H1 (cell line): ENCODE measurements at regions not wholly inside any gene's neighbourhood (a gene's known extent, or its start where the extent isn't known, plus 50 kb on each side); places are given as distances from the start of the nearest gene placed in this dataset.

Experiments used
- CTCF ChIA-PET: fragments of 300-600 bp; sonication (Branson Sonifier 250); formaldehyde crosslinking; loops from one replicate; lab custom pipeline; 2021; ENCODE audit not compliant: partially characterized antibody; lab: Charles Lee
- POLR2A ChIA-PET: fragments of 300-600 bp; sonication (Branson Sonifier 250); formaldehyde crosslinking; loops from one replicate; lab custom pipeline; 2021; ENCODE audit warnings: inconsistent platforms; ENCODE audit not compliant: partially characterized antibody; lab: Charles Lee
- DNase-seq, 2 experiments: peaks; one replicate each; pipeline versions ENCODE4 v3.0.0 to v3.0.0-alpha.2; 2010 to 2022; ENCODE audit warnings: low spot score in 2 of 2, low read depth in 1 of 2, mixed read lengths in 1 of 2
- FAIRE-seq: peaks from 2 replicates; lab custom pipeline; 2011; peaks lifted over from hg19 to GRCh38; lab: Jason Lieb, UNC
- H2AFZ ChIP-seq: 2 replicates; pipeline ENCODE4 v1.8.1; 2012; ENCODE audit warnings: low read length, inconsistent platforms
- H2AK5ac ChIP-seq: 2 replicates; pipeline ENCODE4 v1.6.1; 2013; ENCODE audit warnings: low read depth, low read length
- H2BK120ac ChIP-seq: replicated peaks from 2 replicates; pipeline ENCODE3; 2013; ENCODE audit warnings: low read depth, low read length, inconsistent platforms
- H2BK12ac ChIP-seq: 2 replicates; pipeline ENCODE4 v1.6.1; 2013; ENCODE audit warnings: low read depth, low read length
- H2BK15ac ChIP-seq: 2 replicates; pipeline ENCODE4 v1.6.1; 2013; ENCODE audit warnings: low read length
- H2BK20ac ChIP-seq: 2 replicates; pipeline ENCODE4 v1.6.1; 2013; ENCODE audit warnings: low read length
- H2BK5ac ChIP-seq: 2 replicates; pipeline ENCODE4 v1.6.1; 2013; ENCODE audit warnings: low read depth, low read length
- H3K14ac ChIP-seq: 2 replicates; pipeline ENCODE4 v1.6.1; 2013; ENCODE audit warnings: inconsistent platforms; ENCODE audit not compliant: insufficient read length
- H3K18ac ChIP-seq: 2 replicates; pipeline ENCODE4 v1.6.1; 2013; ENCODE audit warnings: low read length; ENCODE audit errors: extremely low read depth
- H3K23ac ChIP-seq: 2 replicates; pipeline ENCODE4 v1.6.1; 2013; ENCODE audit warnings: inconsistent platforms; ENCODE audit not compliant: insufficient read length
- H3K23me2 ChIP-seq: 2 replicates; pipeline ENCODE4 v1.6.1; 2013; ENCODE audit warnings: low read depth, low read length
- H3K27ac ChIP-seq: 2 replicates; pipeline ENCODE4 v1.6.1; 2011; ENCODE audit warnings: low read depth, low read length, inconsistent platforms
- H3K27me3 ChIP-seq, 4 experiments: replicated peaks in 1 of 4; 1 replicate in 1 of 4; 2 replicates in 3 of 4; pipeline versions ENCODE4 v1.6.1 to v1.8.1; 2011 to 2013; ENCODE audit warnings: low read length in 3 of 4, mild to moderate bottlenecking in 3 of 4, inconsistent platforms in 2 of 4, mixed read lengths in 2 of 4, moderate library complexity in 1 of 4; ENCODE audit not compliant: control insufficient read depth in 3 of 4, insufficient read depth in 3 of 4; ENCODE audit errors: extremely low read depth in 1 of 4
- H3K36me3 ChIP-seq, 4 experiments: 2 replicates each; pipeline versions ENCODE4 v1.6.1 to v1.8.1; 2011 to 2013; ENCODE audit warnings: mild to moderate bottlenecking in 4 of 4, low read length in 3 of 4, moderate library complexity in 2 of 4, control low read depth in 1 of 4, inconsistent platforms in 1 of 4; ENCODE audit not compliant: insufficient read depth in 4 of 4, control insufficient read depth in 2 of 4
- H3K4ac ChIP-seq: replicated peaks from 2 replicates; pipeline ENCODE3; 2013; ENCODE audit warnings: low read length, low read depth, mixed read lengths, inconsistent platforms; ENCODE audit not compliant: insufficient read length
- H3K4me1 ChIP-seq, 4 experiments: replicated peaks in 1 of 4; 1 replicate in 1 of 4; 2 replicates in 3 of 4; pipeline versions ENCODE4 v1.6.1 to v1.8.1; 2011 to 2013; ENCODE audit warnings: low read length in 3 of 4, inconsistent platforms in 2 of 4, mixed read lengths in 1 of 4; ENCODE audit not compliant: insufficient read depth in 4 of 4, control insufficient read depth in 3 of 4
- H3K4me2 ChIP-seq, 2 experiments: 2 replicates each; pipeline versions ENCODE4 v1.6.1 to v1.8.1; 2011 to 2013; ENCODE audit warnings: low read depth in 2 of 2, low read length in 2 of 2, control low read depth in 1 of 2, inconsistent platforms in 1 of 2, mild to moderate bottlenecking in 1 of 2; ENCODE audit not compliant: insufficient read depth in 1 of 2
- H3K4me3 ChIP-seq, 4 experiments: fragments of 200-600, 300-600 bp in 1 of 4; sonication (generic), shearing (Covaris generic), sonication (Bioruptor Twin) in 1 of 4; 2 replicates each; pipeline versions ENCODE4 v1.5.1 to v1.8.1; 2011 to 2016; ENCODE audit warnings: low read length in 4 of 4, low read depth in 3 of 4, control low read depth in 2 of 4, inconsistent platforms in 2 of 4, mild to moderate bottlenecking in 2 of 4, mixed read lengths in 1 of 4, moderate library complexity in 1 of 4; ENCODE audit not compliant: insufficient read depth in 2 of 4; ENCODE audit errors: extremely low read depth in 1 of 4
- H3K56ac ChIP-seq: replicated peaks from 2 replicates; pipeline ENCODE3; 2013; ENCODE audit warnings: low read depth, mild to moderate bottlenecking, mixed read lengths, low read length, inconsistent platforms; ENCODE audit not compliant: insufficient read length
- H3K79me1 ChIP-seq: 2 replicates; pipeline ENCODE4 v1.6.1; 2013; ENCODE audit warnings: low read depth, low read length, control low read depth
- H3K79me2 ChIP-seq, 2 experiments: 2 replicates each; pipeline versions ENCODE4 v1.6.1 to v1.8.1; 2012 to 2013; ENCODE audit warnings: low read length in 2 of 2, mild to moderate bottlenecking in 2 of 2, inconsistent platforms in 1 of 2; ENCODE audit not compliant: insufficient read depth in 2 of 2, control insufficient read depth in 1 of 2
- H3K9ac ChIP-seq, 4 experiments: replicated peaks in 1 of 4; 1 replicate in 1 of 4; 2 replicates in 3 of 4; pipeline versions ENCODE4 v1.6.1 to v1.8.1; 2011 to 2013; ENCODE audit warnings: low read depth in 3 of 4, low read length in 3 of 4, control low read depth in 2 of 4, mild to moderate bottlenecking in 2 of 4, moderate library complexity in 2 of 4, inconsistent platforms in 1 of 4; ENCODE audit errors: extremely low read depth in 1 of 4
- H3K9me3 ChIP-seq, 2 experiments: 2 replicates each; pipeline versions ENCODE4 v1.6.1 to v1.8.1; 2012 to 2013; ENCODE audit warnings: mild to moderate bottlenecking in 2 of 2, moderate library complexity in 2 of 2, control low read depth in 1 of 2, inconsistent platforms in 1 of 2, low read depth in 1 of 2, low read length in 1 of 2, mixed read lengths in 1 of 2; ENCODE audit not compliant: insufficient read depth in 2 of 2
- H4K20me1 ChIP-seq, 2 experiments: replicated peaks in 1 of 2; 2 replicates each; pipeline versions ENCODE3 to v1.8.1; 2011 to 2013; ENCODE audit warnings: inconsistent platforms in 2 of 2, low read length in 2 of 2, mild to moderate bottlenecking in 1 of 2; ENCODE audit not compliant: insufficient read depth in 2 of 2, control insufficient read depth in 1 of 2
- H4K5ac ChIP-seq: 2 replicates; pipeline ENCODE4 v1.6.1; 2013; ENCODE audit warnings: low read length, low read depth, mixed read lengths, inconsistent platforms; ENCODE audit not compliant: insufficient read length
- H4K8ac ChIP-seq: 2 replicates; pipeline ENCODE4 v1.8.0; 2013; ENCODE audit warnings: mild to moderate bottlenecking, moderate library complexity, low read length, inconsistent platforms; ENCODE audit not compliant: insufficient read depth; ENCODE audit errors: extremely low read depth
- H4K91ac ChIP-seq: replicated peaks from 2 replicates; pipeline ENCODE3; 2013; ENCODE audit warnings: low read length, mixed read lengths, inconsistent platforms; ENCODE audit not compliant: insufficient read length
- CREB1 ChIP-seq: IDR thresholded peaks from 2 replicates; pipeline ENCODE4 v1.6.1; 2012; ENCODE audit warnings: inconsistent platforms
- CTBP2 ChIP-seq: IDR thresholded peaks from 2 replicates; pipeline ENCODE4 v1.7.0; 2011; ENCODE audit warnings: borderline replicate concordance, mild to moderate bottlenecking, moderate library complexity, mixed read lengths, low read length; ENCODE audit not compliant: insufficient read depth, insufficient read length
- EGR1 ChIP-seq: IDR thresholded peaks from 2 replicates; pipeline ENCODE4 v1.6.1; 2011; ENCODE audit warnings: low read depth, low read length, borderline replicate concordance
- EZH2 ChIP-seq: fragments of 200-600 bp; sonication (generic); IDR thresholded peaks from 2 replicates; pipeline ENCODE4 v1.7.1; 2012; ENCODE audit warnings: low read depth, mild to moderate bottlenecking, moderate library complexity, low read length, inconsistent platforms; ENCODE audit not compliant: severe bottlenecking
- HDAC2 ChIP-seq, 2 experiments: fragments of 300-600 bp in 1 of 2; sonication (generic) in 1 of 2; IDR thresholded peaks; 2 replicates each; pipeline ENCODE4 v1.6.1; 2011 to 2012; ENCODE audit warnings: low read depth in 2 of 2, low read length in 2 of 2, mild to moderate bottlenecking in 2 of 2, moderate library complexity in 2 of 2, borderline replicate concordance in 1 of 2, inconsistent platforms in 1 of 2
- JUND ChIP-seq: IDR thresholded peaks from 2 replicates; pipeline ENCODE4 v1.6.1; 2011; ENCODE audit warnings: mild to moderate bottlenecking, improper control_type of control experiment, low read length
- KDM4A ChIP-seq: IDR thresholded peaks from one replicate; pipeline ENCODE4 v1.7.1; 2012; ENCODE audit warnings: low read depth, mild to moderate bottlenecking, moderate library complexity, low read length, inconsistent platforms; ENCODE audit not compliant: severe bottlenecking
- NRF1 ChIP-seq: IDR thresholded peaks from 2 replicates; pipeline ENCODE4 v1.6.1; 2011; ENCODE audit warnings: mild to moderate bottlenecking, low read depth, low read length, improper control_type of control experiment
- POU5F1 ChIP-seq: IDR thresholded peaks from 2 replicates; pipeline ENCODE4 v1.6.1; 2011; ENCODE audit warnings: low read depth, mild to moderate bottlenecking, low read length, moderate library complexity
- RAD21 ChIP-seq, 2 experiments: IDR thresholded peaks in 1 of 2; conservative IDR thresholded peaks in 1 of 2; 2 replicates each; pipeline ENCODE4 v1.6.1; 2011; ENCODE audit warnings: low read depth in 2 of 2, low read length in 2 of 2, improper control_type of control experiment in 1 of 2, inconsistent platforms in 1 of 2, mild to moderate bottlenecking in 1 of 2, moderate library complexity in 1 of 2
- RBBP5 ChIP-seq: IDR thresholded peaks from 2 replicates; pipeline ENCODE4 v1.7.1; 2012; ENCODE audit warnings: low read depth, mild to moderate bottlenecking, inconsistent platforms, low read length, moderate library complexity, borderline replicate concordance
- TBP ChIP-seq: IDR thresholded peaks from 2 replicates; pipeline ENCODE4 v1.6.1; 2011; ENCODE audit warnings: low read depth, low read length, improper control_type of control experiment
- WGBS, 2 experiments: shearing (Covaris generic) in 1 of 2; methylation state at CpG; one replicate each; pipeline versions ENCODE4 v1.1.6 to v1.1.7; 2013 to 2015; ENCODE audit warnings: low lambda C conversion rate in 2 of 2, mixed read lengths in 2 of 2, inconsistent platforms in 1 of 2, low coverage in 1 of 2, missing lambda C conversion rate in 1 of 2; ENCODE audit not compliant: insufficient replicate concordance in 2 of 2, insufficient coverage in 1 of 2, insufficient read length in 1 of 2; ENCODE audit errors: extremely low coverage in 1 of 2, missing lambda C conversion rate in 1 of 2; 5-methylcytosine and 5-hydroxymethylcytosine counted together
- TF ChIP-seq, protein P1 (sequence below): IDR thresholded peaks from 2 replicates; pipeline ENCODE4 v1.6.1; 2011; ENCODE audit warnings: low read length, improper control_type of control experiment

DNA sequence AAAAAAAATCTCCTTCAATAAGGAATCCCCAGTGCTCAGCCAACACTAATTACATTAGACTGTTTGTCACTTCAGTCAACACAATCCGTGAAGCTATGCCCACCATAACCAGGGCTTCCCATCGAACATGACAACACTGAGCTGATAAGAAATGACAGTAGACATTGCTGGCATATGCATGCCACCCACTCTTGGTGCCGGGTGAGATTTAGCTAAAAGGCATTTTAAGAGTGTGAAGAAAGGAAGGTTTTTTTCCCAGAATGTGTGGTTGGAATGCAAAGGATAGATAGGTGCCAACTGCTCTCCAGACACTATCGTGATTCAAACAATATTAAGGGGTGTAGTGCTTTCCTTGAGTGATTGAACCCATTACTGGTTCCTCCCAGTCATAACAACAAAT lies 344.0 kb upstream of the LMCD1 start:
- no peak for DNase-seq
- H2BK5ac ChIP-seq = no peak overlapping the region
- H2BK15ac ChIP-seq = no peak overlapping the region
- no peak overlapping the region for H2AFZ ChIP-seq
- H4K20me1 ChIP-seq = no peaks in the 10 kb centered on the region
- no peak overlapping the region for H3K4ac ChIP-seq
- H3K36me3 ChIP-seq = no peaks in the 10 kb centered on the region
- H3K27me3 ChIP-seq = no peaks in the 10 kb centered on the region
- no peak overlapping the region for H3K9ac ChIP-seq
- no peak overlapping the region for H2AK5ac ChIP-seq
- H4K91ac ChIP-seq = no peak overlapping the region
- WGBS, 2 experiments = 87% methylated on average over 4 of the region's 4 CpGs; no CpG with 5 or more reads in 1 of the 2 experiments
- no peak overlapping the region for H4K8ac ChIP-seq
- H3K4me2 ChIP-seq = no peak overlapping the region
- H3K27ac ChIP-seq = no peak overlapping the region
- H3K9me3 ChIP-seq = no peaks in the 10 kb centered on the region
- H3K4me1 ChIP-seq = no peaks in the 10 kb centered on the region
- no peak overlapping the region for H2BK12ac ChIP-seq
- no peak overlapping the region for H3K4me3 ChIP-seq
- H3K14ac ChIP-seq = no peak overlapping the region
- CTCF ChIA-PET = interaction anchor here (0.7 kb wide), 1 partner anchor 21 kb away, joined by 3 read pairs; no protein-coding TSS in a partner anchor
- POLR2A ChIA-PET = no interaction called here
- H2BK20ac ChIP-seq = no peak overlapping the region
- no peak overlapping the region for H4K5ac ChIP-seq
- H3K56ac ChIP-seq = no peak overlapping the region
- H3K18ac ChIP-seq = no peak overlapping the region
- H2BK120ac ChIP-seq = no peak overlapping the region
- H3K79me1 ChIP-seq = no peaks in the 10 kb centered on the region
- no peaks in the 10 kb centered on the region; the same call in 1 of the 2 replicates for H3K23me2 ChIP-seq
- FAIRE-seq = no peak
- no peaks in the 10 kb centered on the region for H3K79me2 ChIP-seq
- no peak overlapping the region for H3K23ac ChIP-seq
- TF ChIP-seq JUND (no peak), CREB1 (no peak), RBBP5 (no peak), CTBP2 (no peak), EZH2 (no peak), POU5F1 (no peak), TBP (no peak), EGR1 (no peak), KDM4A (no peak), HDAC2 (IDR thresholded peaks at IDR 0.05; ENCODE audit: borderline replicate concordance in 1 of 2, low read depth in 2 of 2, low read length in 2 of 2) (no peak), RAD21 (IDR thresholded peaks at IDR 0.05 in 1 of 2, conservative IDR thresholded peaks at IDR 0.05 in 1 of 2; ENCODE audit: low read depth in 2 of 2, low read length in 2 of 2) (no peak), NRF1 (no peak)
- TF ChIP-seq, protein P1, sequence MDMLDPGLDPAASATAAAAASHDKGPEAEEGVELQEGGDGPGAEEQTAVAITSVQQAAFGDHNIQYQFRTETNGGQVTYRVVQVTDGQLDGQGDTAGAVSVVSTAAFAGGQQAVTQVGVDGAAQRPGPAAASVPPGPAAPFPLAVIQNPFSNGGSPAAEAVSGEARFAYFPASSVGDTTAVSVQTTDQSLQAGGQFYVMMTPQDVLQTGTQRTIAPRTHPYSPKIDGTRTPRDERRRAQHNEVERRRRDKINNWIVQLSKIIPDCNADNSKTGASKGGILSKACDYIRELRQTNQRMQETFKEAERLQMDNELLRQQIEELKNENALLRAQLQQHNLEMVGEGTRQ = no peak
